ENCODE measurements at regions not wholly inside any gene's neighbourhood (a gene's known extent, or its start where the extent isn't known, plus 50 kb on each side); places are given as distances from the start of the nearest gene placed in this dataset.

GRCh38 chr6:156449128-156449527 lies 328.1 kb upstream of the ARID1B start:
- TF ChIP-seq CTCF (IDR thresholded peaks at IDR 0.05) = no peak
- TF ChIP-seq POLR2AphosphoS5 (IDR thresholded peaks at IDR 0.05) = no peak
- TF ChIP-seq POLR2A (IDR thresholded peaks at IDR 0.05) = no peak
- no peak for TF ChIP-seq EP300 (IDR thresholded peaks at IDR 0.05)
- WGBS, 5 donors = 51 to 62% (median 57%) methylated on average over 4 of the region's 4 CpGs
- H3K4me3 ChIP-seq = no peak overlapping the region
- no peaks in the 10 kb centered on the region for H3K36me3 ChIP-seq
- no peak overlapping the region for H3K27ac ChIP-seq
- no peaks in the 10 kb centered on the region for H3K27me3 ChIP-seq
- H3K4me1 ChIP-seq = peaks cover 0 to 8% (median 3%) of the 10 kb centered on the region in 4 donors
- intact Hi-C loops (cut with DNase I; ENCODE audit: low total_unique reads) = no loop called here
- peak; percentile 23 to 41 for DNase-seq
- no peaks in the 10 kb centered on the region for H3K9me3 ChIP-seq

- 70 to 96% (median 87%) methylated on average over 1 of the region's 1 CpG for WGBS, 5 donors
- TF ChIP-seq EP300 (IDR thresholded peaks at IDR 0.05) (no peak), POLR2AphosphoS5 (IDR thresholded peaks at IDR 0.05) (no peak), CTCF (IDR thresholded peaks at IDR 0.05) (no peak), POLR2A (IDR thresholded peaks at IDR 0.05) (no peak)
- intact Hi-C loops (cut with DNase I; ENCODE audit: low total_unique reads) = no loop called here
- no peaks in the 10 kb centered on the region for H3K36me3 ChIP-seq
- no peak overlapping the region for H3K27ac ChIP-seq
- no peaks in the 10 kb centered on the region for H3K27me3 ChIP-seq
- DNase-seq = no peak
- no peaks in the 10 kb centered on the region for H3K9me3 ChIP-seq
- H3K4me1 ChIP-seq = peaks cover 0 to 8% (median 3%) of the 10 kb centered on the region in 4 donors
- H3K4me3 ChIP-seq = no peak overlapping the region
Measured at GRCh38 chr6:156448579-156448978, 328.6 kb upstream of the ARID1B start.

GRCh38 chr6:156440688-156441087 lies 336.5 kb upstream of the ARID1B start:
- H3K9me3 ChIP-seq = peaks cover 0 to 4% (median 0%) of the 10 kb centered on the region in 4 donors
- no peaks in the 10 kb centered on the region for H3K36me3 ChIP-seq
- H3K4me1 ChIP-seq = peaks cover 0 to 22% (median 15%) of the 10 kb centered on the region in 4 donors
- intact Hi-C loops (cut with DNase I; ENCODE audit: low total_unique reads) = no loop called here
- H3K4me3 ChIP-seq = no peak overlapping the region
- TF ChIP-seq CTCF (IDR thresholded peaks at IDR 0.05) (no peak), POLR2A (IDR thresholded peaks at IDR 0.05) (no peak), EP300 (IDR thresholded peaks at IDR 0.05) (no peak), POLR2AphosphoS5 (IDR thresholded peaks at IDR 0.05) (no peak)
- WGBS, 5 donors = 77 to 96% (median 92%) methylated on average over 2 of the region's 2 CpGs
- DNase-seq = no peak
- H3K27me3 ChIP-seq = no peaks in the 10 kb centered on the region
- no peak overlapping the region for H3K27ac ChIP-seq

GRCh38 chr6:156438350-156438923 lies 338.7 kb upstream of the ARID1B start:
- Histone ChIP-seq H3K4me3 (no peak overlapping the region), H3K9me3 (peaks cover 0 to 8% (median 0%) of the 10 kb centered on the region in 4 donors), H3K27me3 (no peaks in the 10 kb centered on the region), H3K27ac (no peak overlapping the region), H3K36me3 (no peaks in the 10 kb centered on the region), H3K4me1 (peaks cover 0 to 22% (median 15%) of the 10 kb centered on the region in 4 donors)
- 62 to 74% (median 68%) methylated on average over 10 of the region's 10 CpGs for WGBS, 5 donors
- TF ChIP-seq POLR2A (IDR thresholded peaks at IDR 0.05) = no peak
- intact Hi-C loops (cut with DNase I; ENCODE audit: low total_unique reads) = no loop called here
- no peak for DNase-seq

- Histone ChIP-seq H3K36me3 (no peaks in the 10 kb centered on the region), H3K9me3 (peaks cover 0 to 8% (median 0%) of the 10 kb centered on the region in 4 donors), H3K27me3 (no peaks in the 10 kb centered on the region), H3K27ac (no peak overlapping the region), H3K4me1 (peaks cover 0 to 22% (median 15%) of the 10 kb centered on the region in 4 donors), H3K4me3 (no peak overlapping the region)
- WGBS, 5 donors = 37 to 48% (median 41%) methylated on average over 11 of the region's 11 CpGs
- peak in 1 of 2 donors; percentile 20 for DNase-seq
- TF ChIP-seq EP300 (IDR thresholded peaks at IDR 0.05) (no peak), CTCF (IDR thresholded peaks at IDR 0.05) (no peak), POLR2A (IDR thresholded peaks at IDR 0.05) (no peak), POLR2AphosphoS5 (IDR thresholded peaks at IDR 0.05) (no peak)
- intact Hi-C loops (cut with DNase I; ENCODE audit: low total_unique reads) = no loop called here
Measured at GRCh38 chr6:156437121-156437879, 339.9 kb upstream of the ARID1B start.

Data from stomach (tissue), 8 donors.